HUDEP-2 (cell line): ENCODE measurements at regions not wholly inside any gene's neighbourhood (a gene's known extent, or its start where the extent isn't known, plus 50 kb on each side); places are given as distances from the start of the nearest gene placed in this dataset.

Source experiments
- DNase-seq, 76 experiments: peaks; one replicate each; lab custom pipeline; 2025; ENCODE audit not compliant: unreplicated experiment in 76 of 76; lab: John Stamatoyannopoulos, UW

DNA sequence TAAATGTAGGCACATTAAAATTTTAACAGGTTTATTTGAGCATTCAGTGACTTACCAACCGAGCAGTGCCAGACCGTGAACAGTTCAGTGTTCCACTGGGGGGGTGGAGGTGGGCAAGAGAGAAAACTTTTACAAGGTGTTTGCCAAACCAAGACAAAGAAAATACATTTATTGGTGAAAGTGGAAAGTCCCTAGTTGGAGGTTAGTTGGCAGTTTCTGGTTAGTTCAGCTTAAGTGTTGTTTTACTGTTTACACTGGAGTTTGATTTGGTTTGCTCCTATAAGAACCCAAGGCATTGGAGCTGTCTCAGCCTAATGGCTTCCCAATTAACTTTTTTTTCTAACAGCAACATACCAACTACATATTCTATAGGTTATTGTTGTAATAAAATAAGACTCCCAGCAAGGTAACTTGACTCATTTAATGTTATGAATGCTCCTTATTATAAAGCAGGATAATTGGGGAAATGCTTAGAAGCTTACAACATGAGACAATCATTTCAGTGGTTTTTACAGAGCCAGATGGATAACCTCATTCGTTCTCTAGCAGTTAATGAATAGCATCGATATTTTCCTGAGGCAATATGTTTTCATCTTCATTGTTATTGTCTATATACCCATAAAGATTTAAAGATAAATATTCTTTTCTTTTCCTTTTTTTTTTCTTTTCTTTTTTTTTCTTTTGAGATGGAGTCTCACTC lies 115.8 kb downstream of the ETNK1 start:
- DNase-seq, result no peak

DNA sequence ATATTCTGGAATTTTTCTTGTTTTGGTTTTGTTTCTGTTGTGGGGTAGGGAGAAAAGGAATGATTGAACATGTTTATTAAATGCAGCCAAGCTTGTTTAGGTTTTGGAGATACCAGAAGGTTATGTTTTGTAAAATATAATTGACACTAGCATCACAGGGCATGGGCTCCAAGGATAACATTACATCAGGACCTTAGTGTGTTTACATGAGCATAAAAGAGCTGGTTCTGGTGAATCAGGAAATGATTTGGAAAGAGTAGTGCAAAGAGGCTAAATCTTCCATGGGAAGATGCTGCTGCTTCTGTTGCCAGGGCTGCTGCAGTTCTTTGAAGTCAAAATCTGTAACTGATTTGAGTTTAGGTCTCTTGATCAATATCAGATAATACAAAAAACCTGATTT lies 118.7 kb downstream of the ETNK1 start:
- no peak for DNase-seq

DNA sequence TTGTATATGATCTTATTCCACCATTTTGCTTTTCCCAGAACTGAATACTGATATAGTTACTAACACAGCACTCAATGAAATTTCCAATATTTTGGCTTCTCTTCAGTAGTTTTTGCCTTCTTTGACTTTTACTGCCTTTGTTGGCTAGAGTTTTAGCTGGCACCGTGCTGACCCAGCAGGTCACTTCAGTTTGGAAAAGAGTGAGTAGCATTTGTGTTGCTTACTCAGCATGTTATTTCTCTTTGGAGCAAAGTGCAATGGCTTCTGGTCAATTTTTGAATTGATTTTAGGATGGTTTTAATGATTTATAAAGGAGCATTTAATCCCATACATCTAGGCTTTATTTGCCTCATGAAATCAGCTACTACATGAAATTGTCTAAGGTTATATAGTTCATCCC lies 119.2 kb downstream of the ETNK1 start:
- no peak for DNase-seq

DNA sequence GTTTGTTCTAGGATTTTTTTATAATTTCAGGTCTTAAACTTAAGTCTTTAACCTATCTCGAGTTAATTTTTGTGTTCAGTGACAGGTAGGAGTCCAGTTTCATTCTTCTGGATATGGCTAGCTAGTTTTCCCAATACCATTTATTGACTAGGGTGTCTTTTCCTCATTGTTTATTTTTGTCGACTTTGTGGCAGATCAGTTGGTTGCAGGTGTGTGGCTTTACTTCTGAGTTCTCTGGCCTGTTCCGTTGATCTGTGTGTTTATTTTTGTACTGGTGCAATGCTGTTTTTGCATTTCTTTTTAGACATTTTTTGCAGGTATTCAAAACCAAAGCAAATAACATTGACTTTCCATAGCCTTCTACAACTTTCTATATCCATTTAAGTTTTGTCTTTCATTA lies 121.7 kb downstream of the ETNK1 start:
- DNase-seq, result no peak

DNA sequence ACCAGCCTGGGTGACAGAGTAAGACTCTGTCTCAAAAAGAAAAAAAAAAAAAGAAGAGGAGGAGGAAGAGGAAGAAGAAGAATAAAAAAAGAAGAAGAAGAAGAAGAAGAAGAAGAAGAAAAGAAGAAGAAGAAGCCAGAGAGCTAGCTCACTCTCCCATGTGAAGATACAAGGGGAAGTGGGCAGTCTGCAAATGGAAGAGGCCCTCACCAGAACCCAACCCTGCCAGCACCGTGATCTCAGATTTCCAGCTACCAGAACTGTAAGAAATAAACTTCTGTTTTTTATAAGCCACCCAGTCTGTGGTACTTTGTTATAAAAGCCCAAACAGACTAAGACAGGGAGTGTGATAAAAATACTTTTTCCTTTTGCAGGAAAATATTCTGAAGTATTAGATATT lies 130.7 kb downstream of the ETNK1 start:
- DNase-seq, result no peak

DNA sequence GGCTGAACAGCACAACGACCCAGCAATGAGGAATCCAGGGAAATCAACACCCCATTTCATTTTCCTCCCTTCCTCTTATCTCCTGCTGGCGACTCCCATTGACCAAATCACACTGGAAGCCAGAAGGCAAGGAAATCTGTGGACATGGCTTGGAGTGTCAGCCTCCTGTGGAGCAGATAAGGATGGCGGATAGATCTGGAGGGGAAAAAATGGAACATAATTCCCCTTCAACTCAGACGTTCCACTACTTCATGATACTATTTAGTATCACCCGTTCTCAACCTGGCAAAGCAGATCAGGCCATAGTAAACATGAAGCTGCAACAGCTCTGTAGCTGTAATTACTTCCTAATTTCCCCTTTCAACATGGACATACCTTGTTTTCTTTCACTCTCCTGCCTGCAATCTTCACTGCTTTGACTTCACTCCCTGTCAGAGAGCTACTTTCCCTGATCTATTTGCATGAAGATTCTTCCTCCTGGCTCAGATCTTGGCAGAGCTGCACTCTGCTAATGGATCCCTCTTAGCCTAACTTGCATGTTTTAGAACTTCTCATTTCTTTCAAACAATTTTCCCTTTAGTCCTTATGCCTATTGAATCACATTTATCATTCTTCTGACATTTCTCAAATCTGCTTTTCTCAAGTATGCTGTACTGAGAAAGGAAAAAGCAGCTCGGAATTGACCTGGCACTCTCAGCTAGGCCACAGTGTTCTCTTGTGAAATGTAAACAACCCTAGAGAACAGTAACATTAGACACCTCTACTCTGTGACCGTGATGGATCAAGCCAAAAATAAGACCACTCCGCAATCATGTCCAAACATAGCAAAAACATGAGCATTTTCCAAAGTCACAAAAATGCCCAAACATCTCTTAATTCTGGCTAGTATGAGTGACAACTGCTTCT lies 135.1 kb downstream of the ETNK1 start:
- DNase-seq, result no peak

DNA sequence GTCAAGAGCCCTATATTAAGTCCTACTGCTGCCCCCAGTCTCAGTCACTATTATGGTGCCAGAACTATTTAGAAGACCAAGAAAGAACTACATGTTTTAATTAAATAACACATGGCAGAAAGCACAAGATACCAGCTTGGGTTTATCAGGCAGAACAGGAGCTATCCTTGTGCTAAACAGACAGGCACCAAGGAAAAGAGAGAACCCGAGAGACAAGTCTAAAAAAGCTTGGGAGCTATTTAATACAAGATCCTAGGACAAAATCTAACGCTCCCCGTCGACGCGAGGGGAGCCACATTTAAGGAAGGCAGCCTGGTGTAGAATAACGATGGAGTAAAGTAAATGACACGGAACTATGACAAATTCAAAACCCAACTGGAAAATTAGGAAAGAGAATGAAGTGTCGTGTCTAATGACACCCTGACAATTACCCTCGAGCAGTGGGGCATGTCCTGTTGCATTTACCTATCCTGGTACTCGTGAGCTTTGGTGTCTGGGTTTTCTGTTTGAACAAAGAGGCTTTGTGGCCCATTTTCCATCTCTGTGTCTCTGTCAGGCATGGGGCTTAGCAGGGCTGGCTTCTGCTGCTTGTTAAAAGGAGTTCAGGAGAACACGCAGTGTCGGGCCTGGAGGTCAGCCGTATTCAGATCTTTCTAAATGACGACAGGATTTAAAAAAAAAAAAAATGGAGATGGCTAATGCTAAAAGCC lies 140.6 kb downstream of the ETNK1 start:
- no peak for DNase-seq

DNA sequence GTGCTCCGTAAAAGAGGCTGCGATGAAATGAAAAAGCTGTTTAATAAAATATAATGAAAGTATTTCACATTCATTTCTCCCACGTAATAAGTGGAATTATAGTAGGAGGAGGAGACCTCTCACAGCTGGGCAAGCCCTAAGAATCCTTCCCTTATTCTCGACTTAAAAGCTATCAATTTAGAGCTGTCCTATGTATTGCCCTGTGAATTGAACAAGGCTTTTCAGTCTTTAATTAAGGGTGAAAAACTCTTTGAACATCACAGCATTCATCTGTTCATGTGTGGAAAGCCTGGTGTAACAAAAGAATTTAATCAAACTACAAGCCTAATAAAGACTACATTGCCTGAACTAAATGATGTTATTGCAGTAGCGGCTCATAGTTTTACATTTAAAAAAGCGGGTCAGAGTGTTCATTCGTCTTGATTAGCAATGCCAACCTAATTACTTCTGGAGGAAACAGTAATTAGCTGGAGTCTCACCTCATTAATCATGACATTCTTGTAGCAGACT lies 142.0 kb downstream of the ETNK1 start:
- no peak for DNase-seq

DNA sequence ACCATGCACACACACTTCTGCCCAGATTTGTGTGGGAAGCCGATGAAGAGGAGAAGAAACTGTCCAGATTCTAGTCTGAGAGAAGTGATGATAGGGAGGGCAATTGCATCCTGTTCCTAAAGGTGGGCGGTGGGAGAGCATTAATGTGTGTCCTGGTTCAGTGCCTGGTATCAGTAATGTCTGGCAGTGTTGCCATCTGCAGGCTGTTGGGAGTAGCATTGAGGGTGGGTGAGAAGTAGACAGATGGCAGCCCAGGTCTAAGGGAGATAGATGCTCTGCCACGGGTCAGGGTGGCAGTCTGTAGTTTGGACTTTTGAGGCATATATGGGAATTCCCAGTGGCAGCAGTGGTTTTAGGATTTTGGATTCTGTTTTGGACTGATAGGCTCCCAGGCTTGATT lies 156.4 kb downstream of the ETNK1 start:
- no peak for DNase-seq

DNA sequence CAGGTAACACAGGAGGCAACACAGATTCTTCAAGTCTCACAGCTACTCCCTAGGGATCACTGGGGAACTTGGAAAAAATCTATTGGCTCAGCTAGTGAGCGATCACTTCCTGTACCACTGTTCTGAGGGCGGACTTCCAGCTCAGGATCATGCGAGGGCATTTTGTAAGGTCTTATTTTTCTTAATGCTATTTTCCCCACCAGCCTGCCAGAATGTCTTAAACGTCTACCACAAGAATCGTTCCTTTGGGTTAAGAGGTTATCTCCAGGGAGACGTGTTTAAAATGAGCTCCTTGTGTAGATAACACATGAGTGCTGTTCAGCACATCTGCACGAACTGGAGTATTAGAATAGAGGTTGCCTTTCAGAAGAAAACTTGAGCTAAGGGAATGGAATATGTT lies 162.6 kb downstream of the ETNK1 start:
- DNase-seq, result no peak

DNA sequence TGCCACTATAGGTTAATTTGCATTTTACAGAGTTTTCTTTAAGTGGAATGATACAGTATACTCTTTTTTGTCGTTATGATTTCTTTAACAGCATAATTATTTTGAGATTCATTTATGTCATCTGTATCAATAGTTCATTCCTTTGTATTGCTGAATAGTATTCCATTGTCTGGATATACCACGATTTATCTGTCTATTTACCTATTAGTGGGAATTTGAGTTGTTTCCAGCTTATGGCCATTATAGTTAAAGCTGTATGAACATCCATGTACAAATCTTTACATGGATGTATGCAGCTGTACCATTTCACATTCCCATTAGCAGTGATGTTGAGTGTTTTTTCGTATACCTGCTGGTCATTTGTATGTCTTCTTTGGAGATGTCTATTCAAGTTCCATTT lies 163.9 kb downstream of the ETNK1 start:
- DNase-seq, result no peak

DNA sequence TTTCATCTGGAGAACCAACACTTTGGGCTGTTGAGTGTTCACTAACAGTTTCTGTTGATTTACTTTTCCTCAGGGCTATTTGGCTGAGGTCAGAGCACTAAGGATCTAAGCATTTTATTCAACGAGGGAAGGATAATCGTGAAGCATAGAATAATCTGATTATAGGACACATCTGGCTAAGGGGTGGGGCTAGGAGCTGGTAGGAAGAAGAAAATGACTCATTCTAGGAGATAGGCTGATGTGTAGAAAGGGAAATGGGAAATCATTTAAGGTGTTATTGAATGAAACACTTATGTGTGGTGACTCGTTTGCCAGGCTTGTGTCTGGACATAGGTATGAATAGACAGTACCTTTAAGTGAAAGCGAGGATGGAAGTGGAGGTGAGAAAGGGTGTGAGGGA lies 167.2 kb downstream of the ETNK1 start:
- DNase-seq, result no peak

DNA sequence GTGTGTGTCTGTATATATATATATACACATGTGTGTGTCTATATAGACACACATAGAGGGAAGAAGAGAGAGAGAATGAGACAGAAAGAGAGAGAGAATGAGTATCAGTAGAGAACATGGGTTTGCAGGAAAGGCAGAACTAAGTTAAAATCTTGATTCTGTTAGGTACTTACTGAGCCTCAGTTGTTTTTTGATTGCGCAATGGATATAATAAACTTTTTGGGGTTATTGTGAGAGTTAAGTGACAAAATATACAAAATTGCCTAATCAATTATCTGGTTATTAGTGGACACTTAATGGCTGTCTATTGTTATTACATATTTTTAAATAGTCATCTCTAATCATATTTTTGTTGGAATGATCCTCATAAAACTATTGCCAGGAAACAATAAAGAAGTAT lies 169.0 kb downstream of the ETNK1 start:
- no peak for DNase-seq

DNA sequence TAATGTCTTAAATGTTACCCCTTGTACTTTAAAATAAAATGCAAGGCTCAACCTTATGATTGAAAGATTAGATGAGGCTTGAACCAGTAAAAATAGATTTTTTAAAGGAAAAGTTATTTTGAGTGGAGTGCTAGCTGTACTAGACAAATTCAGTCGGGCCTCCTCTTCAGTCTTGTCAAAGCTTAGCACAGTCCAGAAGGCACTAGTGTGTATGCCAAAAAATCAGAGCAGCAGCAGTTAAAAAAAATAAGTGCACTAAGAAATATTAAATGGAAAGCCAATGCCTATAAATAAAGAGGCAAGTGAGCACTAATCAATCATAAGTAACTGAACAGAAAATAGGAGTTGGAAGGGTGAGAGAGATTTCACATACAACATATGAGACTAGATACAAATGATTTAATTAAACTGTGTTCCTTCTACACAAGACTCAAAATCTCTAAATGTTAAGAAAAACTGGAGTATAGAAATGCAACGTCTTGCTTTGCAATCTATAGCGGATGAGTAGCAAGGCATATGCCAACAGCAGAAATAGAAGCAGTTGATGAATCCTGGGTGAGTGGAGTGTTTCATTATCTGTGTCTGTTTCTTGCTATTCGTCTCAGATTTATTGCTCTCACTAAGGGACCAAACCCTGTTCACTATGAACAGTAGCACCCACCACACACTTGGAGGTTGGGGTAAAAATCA lies 172.1 kb downstream of the ETNK1 start:
- no peak for DNase-seq

DNA sequence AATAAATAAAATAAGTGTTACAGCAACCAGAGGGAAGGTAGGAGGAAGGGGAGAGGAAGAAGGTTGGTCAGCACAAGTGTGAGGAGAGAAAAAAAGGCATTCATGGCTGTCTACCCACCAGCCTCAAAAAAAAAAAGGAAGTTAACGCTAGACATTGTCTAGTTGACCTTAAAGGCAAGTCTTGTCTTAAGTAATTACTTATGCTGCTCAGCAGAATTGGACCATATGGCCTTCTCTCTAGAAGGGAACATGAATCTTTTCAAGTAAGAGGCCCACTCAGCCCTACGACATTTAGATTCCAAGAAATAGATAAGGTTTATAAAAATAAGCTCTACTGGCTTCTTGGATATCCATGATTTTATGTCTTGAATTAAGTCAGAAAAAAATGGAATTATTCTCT lies 172.7 kb downstream of the ETNK1 start:
- DNase-seq, result no peak

DNA sequence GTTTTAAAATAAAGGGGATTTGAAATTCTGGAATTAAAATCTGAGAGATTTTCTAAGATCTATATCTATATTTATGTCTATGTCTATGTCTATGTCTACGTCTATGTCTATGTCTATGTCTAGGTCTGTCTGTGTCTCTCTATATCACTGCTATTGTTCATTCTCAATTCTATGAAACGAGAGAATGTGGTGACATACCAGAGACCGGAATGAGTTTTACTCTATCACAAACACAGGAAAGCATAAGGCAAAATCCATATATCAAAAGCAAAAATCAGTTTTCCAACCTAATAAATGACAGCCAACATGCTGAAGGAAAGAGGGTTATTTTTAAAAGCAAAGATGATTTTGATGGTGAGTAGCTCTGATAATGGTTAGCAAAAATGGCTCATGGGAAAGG lies 173.1 kb downstream of the ETNK1 start:
- DNase-seq, result no peak

DNA sequence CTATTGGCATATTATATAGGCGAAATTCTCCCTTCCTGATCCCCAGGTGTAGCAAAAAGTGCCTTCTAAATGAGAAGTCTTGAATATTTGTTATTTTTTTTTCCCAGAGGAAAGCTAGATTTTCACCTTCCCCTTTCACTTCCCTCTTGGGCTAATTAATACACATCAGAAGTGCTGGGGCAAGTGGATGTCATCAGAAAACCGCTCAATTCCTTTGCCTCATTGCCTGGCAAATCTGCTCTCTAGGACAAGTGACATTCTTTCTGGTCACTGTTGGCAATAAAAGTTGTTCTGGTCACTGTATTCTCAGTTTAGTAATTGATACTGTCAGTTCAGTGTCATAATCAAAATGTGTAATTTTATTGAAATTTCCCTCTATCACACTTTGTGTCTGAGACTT lies 174.5 kb downstream of the ETNK1 start:
- no peak for DNase-seq

DNA sequence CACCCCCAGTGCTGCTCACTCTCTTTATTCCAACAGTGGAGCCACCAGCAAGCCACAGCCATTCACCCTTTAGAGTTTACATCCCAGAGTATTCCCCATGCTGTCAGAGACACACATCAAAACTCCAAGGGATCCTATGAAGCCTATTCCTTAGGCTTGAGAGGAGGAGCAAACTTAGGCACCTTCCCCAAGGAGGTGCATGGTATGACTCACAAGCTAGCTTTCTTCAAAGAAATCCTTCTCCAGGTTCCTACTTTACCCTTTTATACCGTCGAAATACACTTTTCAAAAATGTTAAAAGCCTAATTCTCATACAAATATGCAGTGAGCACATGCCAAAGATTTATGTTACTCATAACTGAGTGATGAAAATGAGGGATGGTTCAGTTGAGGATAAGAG lies 175.4 kb downstream of the ETNK1 start:
- no peak for DNase-seq

DNA sequence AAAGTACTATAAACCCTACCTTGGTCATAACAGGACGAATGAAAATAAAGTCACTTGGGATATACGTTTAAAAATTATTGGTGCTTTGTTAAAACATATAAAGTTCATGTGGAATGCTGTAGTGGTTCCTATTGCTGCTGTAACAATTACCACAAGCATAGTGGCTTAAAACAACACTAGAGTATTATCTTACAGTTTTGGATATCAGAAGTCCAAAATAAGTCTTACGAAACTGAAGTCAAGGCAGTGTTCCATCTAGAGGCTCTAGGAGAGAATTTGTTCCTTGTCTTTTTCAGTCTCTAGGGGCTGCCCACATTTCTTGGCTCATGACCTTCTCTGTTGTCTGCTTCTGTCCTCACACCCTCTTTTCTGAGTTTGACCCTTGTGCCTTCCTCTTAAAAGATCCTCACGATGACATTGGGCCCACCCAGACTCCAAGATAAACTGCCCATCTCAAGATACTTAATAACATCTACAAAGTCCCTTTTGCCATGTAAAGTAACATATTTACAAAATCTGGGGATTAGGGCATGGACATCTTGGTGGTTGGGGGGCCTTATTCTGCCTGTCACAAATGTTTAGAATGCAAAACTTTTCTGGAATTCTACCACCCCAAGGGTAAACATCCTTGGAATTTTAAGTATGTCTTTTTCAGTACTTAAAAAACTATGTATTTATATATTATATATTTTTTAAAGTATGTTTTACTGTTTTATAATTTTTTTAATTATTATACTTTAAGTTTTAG lies 178.1 kb downstream of the ETNK1 start:
- no peak for DNase-seq

DNA sequence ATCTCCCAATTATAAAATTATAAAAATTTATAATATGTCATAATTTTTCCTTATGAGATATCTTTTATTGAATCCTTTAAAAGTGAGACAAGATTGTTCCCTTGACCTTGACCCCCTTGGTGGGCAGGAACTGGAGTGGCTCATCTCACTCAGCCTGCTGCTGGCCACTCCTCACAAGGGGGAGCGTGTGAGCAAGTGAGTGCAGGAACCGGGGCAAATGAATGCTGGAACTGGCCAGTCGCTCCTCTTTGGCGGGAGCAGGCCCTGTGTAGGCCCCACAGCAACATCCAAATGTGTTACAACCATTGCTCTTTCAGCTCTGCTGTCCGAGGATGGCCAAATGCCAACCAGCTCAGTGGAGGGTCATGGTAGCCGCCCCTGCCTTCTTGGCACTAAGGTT lies 178.8 kb downstream of the ETNK1 start:
- no peak for DNase-seq
